ENCODE measurements at regions not wholly inside any gene's neighbourhood (a gene's known extent, or its start where the extent isn't known, plus 50 kb on each side); places are given as distances from the start of the nearest gene placed in this dataset.

GRCh38 chr2:164023896-164024295 lies 288.1 kb upstream of the FIGN start:
- H3K9me3 ChIP-seq (ENCODE audit: control insufficient read depth, insufficient read depth, low read length): no peaks in the 10 kb centered on the region
- ATAC-seq (no peak), DNase-seq (no peak)
- H3K27me3 ChIP-seq (ENCODE audit: control insufficient read depth, insufficient read depth, low read length): no peaks in the 10 kb centered on the region
- H3K4me3 ChIP-seq (ENCODE audit: low read length): no peak overlapping the region
- no peak overlapping the region for H3K27ac ChIP-seq (ENCODE audit: low read length)
- H3K36me3 Mint-ChIP-seq: no peaks in the 10 kb centered on the region
- TF ChIP-seq CTCF (IDR thresholded peaks at IDR 0.05): no peak
- no peaks in the 10 kb centered on the region for H3K36me3 ChIP-seq (ENCODE audit: control insufficient read depth, insufficient read depth, low read length)
- H3K9me3 Mint-ChIP-seq: peaks cover 23% of the 10 kb centered on the region in 2 donors
- no peak overlapping the region for H3K4me3 Mint-ChIP-seq
- H3K4me1 Mint-ChIP-seq: no peaks in the 10 kb centered on the region
- intact Hi-C loops (cut with micrococcal nuclease): no loop called here
- no peaks in the 10 kb centered on the region for H3K27me3 Mint-ChIP-seq (ENCODE audit: low read depth in 2 of 2)
- H3K4me1 ChIP-seq (ENCODE audit: control insufficient read depth, insufficient read depth, low read length): no peaks in the 10 kb centered on the region
- 69% methylated on average over 2 of the region's 2 CpGs for WGBS (ENCODE audit: insufficient coverage)
- no peak overlapping the region for H3K27ac Mint-ChIP-seq

GRCh38 chr2:164015328-164016123 lies 279.7 kb upstream of the FIGN start:
- H3K27ac Mint-ChIP-seq: no peak overlapping the region
- ATAC-seq: no peak
- no peak overlapping the region for H3K4me3 Mint-ChIP-seq
- intact Hi-C loops (cut with micrococcal nuclease): no loop called here
- H3K36me3 ChIP-seq (ENCODE audit: control insufficient read depth, insufficient read depth, low read length): no peaks in the 10 kb centered on the region
- H3K27me3 ChIP-seq (ENCODE audit: control insufficient read depth, insufficient read depth, low read length): no peaks in the 10 kb centered on the region
- WGBS (ENCODE audit: insufficient coverage): 81% methylated on average over 10 of the region's 12 CpGs
- H3K4me1 ChIP-seq (ENCODE audit: control insufficient read depth, insufficient read depth, low read length): no peaks in the 10 kb centered on the region
- H3K9me3 Mint-ChIP-seq: peaks cover 4% of the 10 kb centered on the region in 2 donors
- no peaks in the 10 kb centered on the region for H3K36me3 Mint-ChIP-seq
- no peaks in the 10 kb centered on the region for H3K4me1 Mint-ChIP-seq
- no peak overlapping the region for H3K27ac ChIP-seq (ENCODE audit: low read length)
- no peaks in the 10 kb centered on the region for H3K27me3 Mint-ChIP-seq (ENCODE audit: low read depth in 2 of 2)
- H3K4me3 ChIP-seq (ENCODE audit: low read length): no peak overlapping the region
- H3K9me3 ChIP-seq (ENCODE audit: control insufficient read depth, insufficient read depth, low read length): no peaks in the 10 kb centered on the region
- no peak for TF ChIP-seq CTCF (IDR thresholded peaks at IDR 0.05)
- no peak for DNase-seq

GRCh38 chr2:164014791-164015190 lies 279.0 kb upstream of the FIGN start:
- Histone ChIP-seq H3K4me3 (ENCODE audit: low read length) (no peak overlapping the region), H3K27ac (ENCODE audit: low read length) (no peak overlapping the region), H3K27me3 (ENCODE audit: control insufficient read depth, insufficient read depth, low read length) (no peaks in the 10 kb centered on the region), H3K36me3 (ENCODE audit: control insufficient read depth, insufficient read depth, low read length) (no peaks in the 10 kb centered on the region), H3K4me1 (ENCODE audit: control insufficient read depth, insufficient read depth, low read length) (no peaks in the 10 kb centered on the region), H3K9me3 (ENCODE audit: control insufficient read depth, insufficient read depth, low read length) (no peaks in the 10 kb centered on the region)
- no peak overlapping the region for H3K27ac Mint-ChIP-seq
- no peak for ATAC-seq
- no peaks in the 10 kb centered on the region for H3K4me1 Mint-ChIP-seq
- intact Hi-C loops (cut with micrococcal nuclease): no loop called here
- no peaks in the 10 kb centered on the region for H3K27me3 Mint-ChIP-seq (ENCODE audit: low read depth in 2 of 2)
- no peaks in the 10 kb centered on the region for H3K36me3 Mint-ChIP-seq
- DNase-seq: no peak
- peaks cover 4% of the 10 kb centered on the region in 2 donors for H3K9me3 Mint-ChIP-seq
- no peak overlapping the region for H3K4me3 Mint-ChIP-seq
- no CpG with 5 or more reads among the region's 1 CpG for WGBS (ENCODE audit: insufficient coverage)
- TF ChIP-seq CTCF (IDR thresholded peaks at IDR 0.05): no peak
